HG03064 (cell line): ENCODE measurements at regions not wholly inside any gene's neighbourhood (a gene's known extent, or its start where the extent isn't known, plus 50 kb on each side); places are given as distances from the start of the nearest gene placed in this dataset.
"Not testable (repeated sequence)": the region's sequence is repeated elsewhere in the genome, so short reads cannot be mapped to it uniquely, and the experiment has no call there.

ENCODE experiments used
- ATAC-seq: cut with Tn5 transposase; IDR thresholded peaks from one replicate; pipeline ENCODE4 v1.9.1; 2021; ENCODE audit warnings: low read depth; ENCODE audit not compliant: unreplicated experiment

DNA sequence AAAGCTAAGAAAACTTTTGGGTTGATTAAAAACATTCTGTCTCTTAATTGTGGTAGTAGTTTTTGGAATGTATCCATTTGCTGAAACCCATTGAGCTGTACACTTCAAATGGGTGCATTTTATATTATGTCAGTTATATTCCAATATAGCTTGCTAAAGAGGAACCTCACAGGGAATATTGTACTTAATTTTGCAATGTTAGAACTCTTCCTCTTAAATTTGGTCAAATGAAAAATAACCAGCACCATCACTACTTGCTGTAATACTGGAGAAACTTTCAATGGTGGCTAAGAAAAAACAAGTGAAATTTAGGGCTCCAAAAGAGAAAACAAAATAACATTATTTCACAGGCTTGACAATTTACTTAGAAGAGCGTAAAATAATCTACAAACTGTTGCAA, 651.5 kb downstream of the MAFB start:
- no peak for ATAC-seq

DNA sequence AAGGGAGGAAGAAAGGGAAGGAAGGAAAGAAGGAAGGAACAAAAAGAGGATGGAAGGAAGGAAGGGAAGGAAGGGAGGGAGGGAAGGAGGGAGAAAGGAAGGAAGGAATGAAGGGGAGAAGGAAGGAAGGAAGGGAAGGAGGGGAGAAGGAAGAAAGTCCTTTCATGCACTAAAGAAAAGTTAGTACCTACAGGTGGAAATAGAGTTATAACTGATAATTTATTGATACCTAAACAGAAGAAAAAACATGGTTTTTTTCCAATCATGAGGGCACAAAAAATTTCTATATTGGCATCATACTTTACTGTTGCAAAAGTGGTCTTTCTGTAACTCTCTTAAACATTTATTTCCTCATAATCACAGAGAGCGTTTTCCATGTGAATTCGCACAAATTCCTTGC, 659.4 kb downstream of the MAFB start:
- no peak for ATAC-seq

GRCh38 chr20:40019510-40019909, 669.5 kb downstream of the MAFB start:
- ATAC-seq: no peak

DNA sequence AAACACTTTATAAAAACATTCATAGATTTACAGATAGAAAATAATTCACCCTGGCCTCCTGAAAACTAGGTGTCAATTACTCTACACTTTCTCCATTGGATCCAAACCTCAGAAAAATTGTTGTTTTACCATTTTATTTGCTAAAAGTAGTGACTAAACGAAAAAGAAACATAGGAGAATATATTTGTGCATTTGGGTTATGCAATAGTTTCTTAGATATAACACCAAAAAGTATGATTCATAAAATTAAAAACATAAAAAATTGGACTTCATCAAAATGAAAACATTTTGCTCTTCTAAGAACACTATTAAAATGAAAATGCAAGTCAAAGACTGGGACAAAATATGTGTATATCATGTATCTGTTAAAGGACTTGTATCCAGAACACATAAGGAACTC, 671.3 kb downstream of the MAFB start:
- no peak for ATAC-seq

DNA sequence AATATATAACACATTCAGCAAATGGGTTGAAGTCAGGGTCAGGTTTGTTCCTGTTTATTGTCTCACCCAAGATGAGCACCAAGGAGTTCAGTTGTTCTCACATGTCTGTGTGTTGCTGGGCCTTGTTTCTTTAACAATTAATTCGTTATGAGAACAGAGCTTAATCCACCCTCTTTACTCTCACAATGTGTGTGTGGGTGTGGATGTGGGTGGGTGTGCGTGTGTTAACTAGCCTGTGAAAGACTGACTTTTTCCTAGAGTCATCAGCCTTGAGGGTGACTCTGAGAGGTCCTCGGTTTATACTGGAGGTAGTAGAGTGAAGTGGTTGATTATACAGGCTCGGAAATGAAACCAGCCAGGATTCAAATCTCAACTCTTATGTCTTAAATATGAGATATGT, 672.1 kb downstream of the MAFB start:
- no peak for ATAC-seq

DNA sequence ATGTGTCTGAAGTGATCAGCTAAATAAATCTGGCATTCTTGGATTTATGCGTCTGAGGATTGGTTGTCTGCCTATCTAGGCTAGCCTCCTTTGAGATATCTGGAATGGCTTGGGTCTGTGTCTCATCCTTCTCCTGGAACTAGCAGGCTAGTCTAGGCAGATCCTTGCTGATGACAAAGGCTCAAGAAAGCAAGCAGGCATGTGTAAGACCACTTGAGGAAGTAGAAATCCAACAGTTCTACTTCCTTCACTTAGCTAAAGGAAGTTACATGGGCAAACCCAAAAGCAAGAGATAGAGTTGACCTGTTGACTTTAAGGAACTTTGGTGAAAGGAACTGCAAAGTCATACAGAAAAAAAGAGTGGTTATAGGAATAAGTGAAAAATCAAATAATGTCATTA, 672.6 kb downstream of the MAFB start:
- no peak for ATAC-seq

GRCh38 chr20:40012026-40012425, 677.0 kb downstream of the MAFB start:
- ATAC-seq: not testable (repeated sequence)

DNA sequence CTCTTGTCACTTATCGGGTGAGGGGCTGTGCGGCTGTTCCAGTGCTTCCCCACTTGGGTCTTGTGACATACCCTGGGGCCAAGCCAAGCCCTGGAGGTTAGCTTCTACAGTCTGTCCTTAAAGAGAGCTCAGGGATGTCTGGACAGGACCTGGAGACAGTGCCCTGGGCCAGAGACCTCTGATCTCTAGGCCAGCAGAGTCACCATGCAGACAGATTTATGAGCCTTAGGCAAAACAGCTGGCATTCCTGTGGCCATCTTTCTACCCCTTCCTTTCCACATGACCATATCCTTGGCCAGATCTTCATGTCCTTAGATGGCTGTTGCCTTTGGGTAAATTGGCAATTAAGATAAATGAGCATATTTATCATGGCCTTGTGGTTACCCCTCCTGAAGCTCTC, 678.6 kb downstream of the MAFB start:
- no peak for ATAC-seq

DNA sequence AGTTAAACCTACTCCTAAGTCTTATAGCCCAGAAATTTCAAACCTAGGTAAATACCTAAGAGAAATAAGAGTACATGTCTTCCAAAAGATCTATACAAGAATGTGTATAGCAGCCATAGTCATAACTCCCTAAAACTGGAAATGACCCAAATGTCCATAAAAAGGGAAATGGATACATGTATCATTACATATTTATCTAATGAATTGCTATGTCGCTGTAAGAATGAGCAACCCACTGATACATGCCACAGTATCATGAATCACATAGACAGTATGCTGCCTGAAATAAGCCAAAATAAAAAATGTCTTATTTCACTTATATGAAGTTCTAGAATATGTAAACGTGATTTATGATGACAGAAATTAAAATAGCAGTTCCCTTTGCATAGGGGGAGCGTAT, 679.5 kb downstream of the MAFB start:
- ATAC-seq: no peak

DNA sequence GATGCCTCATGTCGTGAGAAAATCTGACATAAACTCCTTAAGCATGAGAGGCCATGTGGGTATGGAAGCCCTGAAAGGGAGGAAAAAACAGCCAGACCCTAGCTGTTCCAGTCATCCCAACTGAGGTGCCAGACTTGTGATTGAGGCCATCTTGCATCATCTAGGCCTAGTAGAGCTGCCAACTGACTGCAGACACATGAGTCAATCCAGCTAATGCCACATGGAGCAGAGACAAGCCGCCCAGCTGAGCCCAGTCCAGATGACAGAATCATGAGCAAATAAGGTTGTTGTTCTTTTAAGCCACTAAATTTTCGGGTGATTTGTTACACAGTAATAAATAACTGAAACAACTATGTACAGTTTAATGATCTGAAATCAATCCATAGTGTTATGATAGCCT, 680.9 kb downstream of the MAFB start:
- no peak for ATAC-seq

GRCh38 chr20:40006168-40006860, 682.7 kb downstream of the MAFB start:
- ATAC-seq: no peak

GRCh38 chr20:40004092-40004491, 684.9 kb downstream of the MAFB start:
- ATAC-seq: not testable (repeated sequence)

DNA sequence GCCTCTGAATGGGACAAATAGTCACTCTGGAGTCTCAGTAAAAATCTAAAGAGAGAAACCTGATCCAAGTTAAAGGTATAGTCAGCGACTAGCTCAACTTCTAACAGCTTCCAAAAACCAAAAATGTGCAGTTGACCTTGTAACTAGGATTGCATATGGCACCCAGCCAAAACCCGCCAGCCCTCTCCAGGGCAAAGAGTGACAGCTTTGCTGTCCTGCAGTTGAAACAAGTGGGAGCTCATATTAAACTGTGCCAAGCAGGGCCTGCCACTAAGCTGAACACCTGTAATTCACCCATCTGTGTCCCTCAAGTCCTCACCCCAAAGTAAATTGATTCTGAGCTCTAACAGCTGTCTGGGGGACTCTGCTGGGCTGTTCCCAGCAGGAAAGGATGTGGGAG, 695.3 kb downstream of the MAFB start:
- no peak for ATAC-seq

DNA sequence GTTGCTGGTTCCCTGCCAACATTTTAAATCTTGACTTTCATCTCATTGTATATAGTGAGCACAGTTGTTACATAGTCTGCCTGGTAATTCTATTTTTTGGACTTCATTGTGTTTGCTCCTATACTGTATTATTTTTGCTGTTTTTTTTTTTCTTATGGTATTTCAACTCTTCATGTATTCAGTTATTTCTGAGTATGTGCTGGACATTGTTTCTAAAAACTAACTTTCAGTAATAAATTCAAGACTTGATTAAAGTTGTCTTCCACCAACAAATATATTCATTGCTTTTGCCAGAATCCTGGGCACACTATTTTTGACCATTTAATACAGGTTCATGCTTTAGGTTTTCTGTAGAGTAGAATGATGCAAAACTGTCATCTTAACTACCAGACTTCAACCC, 698.3 kb downstream of the MAFB start:
- ATAC-seq: no peak

DNA sequence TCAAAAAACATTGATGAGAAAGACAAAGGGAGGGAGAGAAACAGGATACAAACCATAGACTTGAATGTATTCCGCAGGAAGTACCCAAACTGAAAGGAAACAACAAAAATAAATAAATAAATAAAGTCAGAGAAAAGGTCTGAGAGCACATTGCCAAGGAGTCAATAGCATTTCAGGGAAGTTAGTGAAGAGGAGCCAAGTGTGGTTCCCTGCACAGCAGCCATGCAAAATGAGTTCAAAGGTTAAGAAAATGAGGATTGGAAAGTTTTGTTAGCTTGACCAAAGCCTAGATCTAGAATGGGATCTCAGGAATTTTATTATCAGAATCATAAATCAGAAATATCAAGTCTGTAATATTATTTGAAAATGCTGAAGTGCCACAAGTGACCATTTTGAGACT, 700.0 kb downstream of the MAFB start:
- no peak for ATAC-seq

- no peak for ATAC-seq
These were observed 702.7 kb downstream of the MAFB start for GRCh38 chr20:39986173-39986904.

GRCh38 chr20:39985271-39985827, 703.7 kb downstream of the MAFB start:
- no peak for ATAC-seq

DNA sequence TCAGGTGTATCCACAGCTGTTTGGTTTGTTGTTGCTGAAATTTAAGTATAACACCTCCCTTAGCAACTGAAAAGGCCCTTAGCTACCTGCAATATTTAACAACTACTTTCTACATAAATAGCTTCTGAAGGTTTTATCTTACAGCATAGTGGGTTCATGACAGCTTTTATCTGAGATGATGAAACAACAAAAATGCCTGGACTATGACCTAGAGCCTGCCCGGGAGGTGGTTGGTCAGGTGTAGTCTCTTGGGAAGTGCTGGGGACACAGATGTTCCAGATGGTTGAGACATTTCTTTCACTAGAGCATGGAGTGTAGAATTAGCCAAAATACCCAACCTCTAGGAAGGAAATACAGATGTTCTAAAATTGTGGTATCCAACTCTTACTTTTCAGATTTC, 705.4 kb downstream of the MAFB start:
- ATAC-seq: no peak

GRCh38 chr20:39983183-39983582, 705.9 kb downstream of the MAFB start:
- no peak for ATAC-seq

DNA sequence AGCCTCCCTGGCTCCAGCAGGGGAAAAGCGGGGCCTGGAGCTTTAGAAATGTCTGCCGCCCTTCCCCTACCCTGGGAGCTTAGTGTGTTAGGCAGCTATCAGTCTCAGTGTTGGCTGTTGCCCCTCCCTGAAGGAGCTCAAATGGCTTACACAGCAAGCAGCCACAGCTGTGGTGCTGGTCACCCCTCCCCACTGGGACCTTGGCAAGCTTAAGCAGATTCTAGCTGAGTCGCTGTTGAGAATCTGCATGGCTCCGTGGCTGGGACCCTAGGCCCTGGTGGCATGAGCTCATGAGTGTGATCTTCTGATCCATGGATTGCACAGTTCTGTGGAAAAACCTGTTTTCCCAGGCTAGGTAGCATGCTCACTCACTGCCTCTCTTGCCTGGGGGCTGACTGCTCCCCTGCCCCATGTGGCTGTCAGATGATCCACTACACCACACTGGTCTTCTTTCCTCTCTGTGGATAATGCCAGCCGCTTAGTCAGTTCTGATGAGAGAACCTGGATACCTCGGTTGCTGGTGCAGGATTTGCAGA, 714.0 kb downstream of the MAFB start:
- no peak for ATAC-seq

DNA sequence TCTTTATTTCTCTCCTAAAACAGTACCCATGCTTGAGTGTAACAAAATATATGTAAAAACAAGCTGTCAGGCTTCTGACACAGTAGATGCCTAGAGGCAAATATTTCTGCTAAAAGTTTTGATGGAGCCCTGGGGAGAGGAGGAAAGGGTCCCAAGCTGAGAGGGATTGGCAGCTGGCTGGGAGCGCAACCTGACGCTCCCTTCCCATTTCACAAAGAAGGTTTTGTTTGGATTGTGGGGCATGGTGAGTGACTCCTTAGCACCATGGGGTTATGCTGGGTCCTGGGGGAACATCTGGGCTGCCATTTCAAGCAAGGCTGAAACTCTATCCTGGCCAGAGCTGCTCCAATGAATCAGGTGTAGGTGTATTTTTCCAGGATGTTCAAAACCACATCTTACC, 720.5 kb downstream of the MAFB start:
- no peak for ATAC-seq

- ATAC-seq: no peak
These were observed 721.2 kb downstream of the MAFB start for GRCh38 chr20:39967806-39968205.
